Stimulated activated CD4-positive, alpha-beta T cell treated with anti-CD3 and anti-CD28 coated beads, TNF-alpha, amount 100 ng/mL, for 24 hours (primary cell): ENCODE measurements at regions not wholly inside any gene's neighbourhood (a gene's known extent, or its start where the extent isn't known, plus 50 kb on each side); places are given as distances from the start of the nearest gene placed in this dataset.

ENCODE experiments used
- DNase-seq, 3 experiments: peaks; one replicate each; pipeline ENCODE4 v3.0.0-alpha.2; 2020; ENCODE audit warnings: low read depth in 3 of 3

DNA sequence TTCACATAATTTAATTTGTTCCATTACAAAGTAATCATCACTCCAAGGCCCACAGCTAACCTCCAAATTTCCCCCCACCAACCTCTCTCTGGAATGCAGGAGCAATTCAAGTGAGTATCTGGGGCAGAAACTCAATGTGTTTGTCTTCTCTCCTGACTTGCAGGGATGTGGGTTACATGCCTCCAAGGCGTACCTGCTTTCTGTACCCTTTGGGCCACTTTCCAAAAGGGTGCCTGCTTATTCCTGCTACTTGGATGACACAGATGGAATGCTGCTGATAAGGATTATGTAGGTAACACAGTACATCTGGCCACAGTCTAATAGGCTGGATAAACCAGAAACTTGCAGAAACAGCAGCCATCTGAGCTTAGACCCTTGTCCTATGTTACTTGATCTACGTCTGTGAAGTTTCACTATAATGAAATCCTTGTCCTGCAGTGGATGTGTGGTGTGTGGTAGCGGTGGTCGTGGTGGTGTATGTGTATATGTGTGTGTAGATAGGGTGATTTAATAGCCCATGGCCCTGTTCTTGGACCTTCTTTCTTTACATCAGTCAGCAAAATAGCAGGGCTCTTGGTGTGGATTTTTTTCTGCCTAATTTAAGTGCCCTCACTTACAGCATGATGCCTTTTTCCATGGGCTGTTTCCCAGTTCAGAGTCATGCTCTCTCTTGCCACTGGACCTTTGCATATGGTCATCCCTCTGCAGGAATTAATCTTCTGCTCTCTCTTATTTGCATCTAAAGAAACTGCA is 175.9 kb downstream of the ZDHHC21 start:
- no peak for DNase-seq

DNA sequence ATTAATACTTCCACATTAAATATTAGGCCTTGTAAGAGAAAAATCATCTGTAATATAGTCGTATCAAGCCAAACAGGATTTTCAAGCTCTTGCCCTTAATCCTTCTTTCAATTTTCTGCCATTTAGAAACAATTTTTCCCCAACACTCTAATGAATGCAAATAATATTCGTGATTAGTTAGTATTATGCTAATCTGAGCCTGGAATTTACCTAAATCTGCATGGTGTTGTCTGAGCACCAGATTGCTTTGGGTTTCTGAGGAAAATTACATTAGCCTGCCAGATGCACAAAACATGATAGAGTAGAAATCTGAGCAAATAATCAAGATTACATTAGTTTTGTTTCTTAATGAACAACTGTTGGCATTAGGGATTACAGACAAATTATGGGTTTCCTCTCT is 176.6 kb downstream of the ZDHHC21 start:
- no peak for DNase-seq

DNA sequence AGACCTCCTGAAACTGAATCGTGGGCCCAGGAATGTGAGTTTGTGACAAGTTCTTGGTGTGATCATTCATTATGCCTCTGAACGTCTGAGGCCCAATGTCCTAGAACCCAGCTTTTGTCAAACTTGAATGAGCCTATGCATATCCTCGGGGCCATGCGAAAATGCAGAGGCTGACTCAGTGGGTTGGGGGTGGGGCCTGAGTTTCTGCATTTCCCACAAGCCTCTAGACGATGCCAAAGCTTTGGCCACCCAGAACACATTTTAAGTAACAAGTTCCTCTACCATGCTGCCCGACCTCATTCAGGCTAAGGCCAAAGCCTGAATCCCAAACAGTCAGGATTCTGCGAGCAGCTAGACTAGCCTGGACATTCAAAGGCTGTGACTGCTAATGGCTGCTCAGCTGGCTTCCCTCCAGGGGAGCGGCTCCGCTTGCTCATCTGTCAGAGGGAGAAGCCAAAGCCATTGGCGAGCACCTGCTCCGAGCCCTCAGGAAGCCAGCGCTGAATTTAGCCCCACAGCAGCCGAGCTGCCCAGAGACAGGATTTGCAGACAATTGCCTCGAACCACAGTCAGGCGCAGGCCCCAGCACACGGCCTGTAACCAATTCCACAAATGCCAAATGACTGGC is 177.5 kb downstream of the ZDHHC21 start:
- no peak for DNase-seq

DNA sequence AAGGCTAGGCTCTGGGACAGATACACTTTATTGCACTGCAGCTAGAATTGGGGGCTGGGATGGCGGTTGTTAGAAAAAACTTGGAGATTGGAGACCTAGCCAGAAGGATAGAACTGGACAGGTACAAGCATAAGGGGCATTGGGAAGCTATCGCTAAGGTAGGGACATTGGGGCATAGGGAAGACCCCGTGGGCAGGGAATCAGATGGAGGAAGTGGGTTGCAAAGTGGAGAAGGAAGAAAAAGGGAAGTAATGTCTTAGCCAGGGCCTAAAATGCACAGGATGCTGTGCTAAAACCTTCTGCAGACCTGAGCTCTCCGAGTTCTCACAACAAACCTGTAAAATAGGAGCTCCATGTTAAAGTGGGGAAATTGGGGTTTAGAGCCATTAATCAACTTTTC is 178.2 kb downstream of the ZDHHC21 start:
- no peak for DNase-seq

DNA sequence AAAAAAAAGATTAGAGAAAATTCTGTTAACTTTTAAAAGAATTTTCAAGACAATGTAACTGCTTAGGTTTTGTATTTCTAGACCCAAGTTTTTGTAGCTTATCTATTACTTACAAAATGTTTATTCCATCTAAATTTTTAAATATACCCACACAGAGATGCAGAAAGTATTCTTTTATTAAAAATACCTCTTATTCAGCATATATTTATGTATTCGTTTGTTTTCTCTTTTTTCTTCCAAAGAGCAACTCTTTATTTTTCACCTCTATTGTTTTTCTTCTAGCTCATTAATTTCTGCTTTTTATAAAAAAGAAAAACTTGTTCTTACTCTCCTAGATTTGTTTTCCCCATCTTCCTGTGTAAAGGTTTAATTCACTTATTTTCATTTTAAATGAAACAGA is 180.3 kb downstream of the ZDHHC21 start:
- DNase-seq = no peak

GRCh38 chr9:14511452-14511851 is 181.8 kb downstream of the ZDHHC21 start:
- no peak for DNase-seq

DNA sequence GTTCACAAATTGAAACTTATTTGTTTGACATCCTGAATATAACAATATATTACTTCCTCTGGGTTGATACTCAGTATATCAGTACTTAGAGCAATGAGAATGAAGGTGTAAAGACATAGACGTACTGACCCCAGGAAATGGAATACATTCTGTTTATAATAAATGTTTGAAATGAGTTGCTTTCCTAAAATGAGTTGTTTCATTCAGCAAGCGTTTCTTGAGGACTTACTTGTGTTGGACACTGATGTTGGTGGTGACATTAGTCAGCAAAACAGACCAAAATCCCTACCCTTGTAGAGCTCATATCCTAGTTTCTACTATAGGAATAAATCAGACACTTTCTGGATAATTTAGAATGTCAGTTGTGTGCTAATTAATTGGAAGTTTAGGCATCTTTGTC is 184.3 kb downstream of the ZDHHC21 start:
- DNase-seq = no peak

DNA sequence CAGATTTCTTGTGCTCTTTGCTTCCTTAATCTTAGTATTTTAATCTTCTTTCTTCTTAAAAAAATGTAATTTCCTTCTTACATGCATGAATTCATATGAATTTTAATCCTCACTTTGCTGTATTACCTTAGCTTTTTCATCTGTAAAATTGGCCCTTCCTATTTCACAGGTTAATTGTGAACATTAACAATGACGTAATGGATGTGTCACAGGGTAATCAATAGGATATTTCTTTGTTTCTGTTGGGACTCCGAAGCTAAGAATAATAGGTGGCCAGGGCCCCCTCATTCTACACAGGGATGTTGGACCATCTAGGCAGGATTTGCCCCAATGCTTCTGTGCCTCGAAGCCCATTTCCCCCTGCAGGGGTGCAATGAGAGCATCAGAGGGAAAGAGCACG is 187.4 kb upstream of the NFIB start:
- DNase-seq = no peak

DNA sequence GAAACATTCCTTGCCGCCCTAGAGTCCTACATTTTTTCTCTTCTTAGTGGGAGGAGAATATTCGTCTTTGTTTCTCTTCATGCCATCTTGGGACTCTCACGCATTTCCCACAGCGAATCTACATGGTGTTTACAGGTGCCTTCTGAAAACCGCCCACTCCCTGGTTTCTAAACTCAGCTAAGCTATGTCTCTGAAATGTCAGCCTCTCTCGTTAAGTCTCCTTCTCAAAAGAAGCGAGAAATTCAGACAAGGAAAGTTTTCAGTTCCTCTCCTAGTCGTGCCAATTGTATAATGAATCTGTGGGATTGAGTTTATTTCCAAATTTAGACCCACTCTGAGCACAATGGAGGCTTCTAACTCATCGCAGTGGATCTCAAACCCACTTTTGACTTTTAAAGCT is 186.8 kb upstream of the NFIB start:
- no peak for DNase-seq

DNA sequence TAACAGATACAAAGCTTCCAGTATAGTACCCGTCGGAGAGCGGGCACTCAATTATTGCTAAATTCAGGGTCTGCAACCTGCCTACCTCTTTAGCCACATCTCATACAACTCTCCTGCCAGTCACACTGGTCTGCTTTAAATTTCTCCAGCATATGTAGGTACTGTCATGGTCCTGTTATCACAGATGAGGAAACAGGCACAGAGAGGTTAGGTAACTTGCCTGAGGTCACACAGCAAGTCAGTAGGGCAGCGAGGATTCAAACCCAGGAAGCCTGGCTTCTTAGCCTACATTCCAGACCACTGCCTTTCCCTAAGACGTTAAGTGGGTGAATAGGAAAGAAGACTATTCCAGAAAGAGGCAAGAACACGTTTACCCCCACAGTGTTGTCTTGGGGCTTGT is 186.0 kb upstream of the NFIB start:
- no peak for DNase-seq

DNA sequence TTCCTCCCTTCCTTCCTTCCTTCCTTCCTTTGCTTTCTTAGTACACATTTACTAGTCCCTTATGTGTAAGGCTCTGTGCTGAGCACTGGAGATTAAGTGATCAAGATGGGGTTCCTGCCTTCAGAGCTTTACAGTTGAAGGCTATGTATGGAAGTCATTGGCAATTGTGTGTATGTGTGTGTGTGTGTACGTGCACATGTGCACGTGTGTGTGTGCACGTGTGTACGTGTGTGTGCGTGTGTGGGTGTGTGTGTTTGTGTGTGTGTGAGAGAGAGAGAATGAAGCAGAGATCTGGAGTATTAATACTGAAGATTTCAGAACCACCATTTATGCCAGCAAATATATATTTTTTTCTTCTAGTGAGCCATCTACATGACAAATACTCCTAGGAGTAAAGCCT is 184.9 kb upstream of the NFIB start:
- DNase-seq = no peak

GRCh38 chr9:14497476-14497875 is 183.5 kb upstream of the NFIB start:
- DNase-seq = no peak

- DNase-seq = no peak
These were observed 174.7 kb upstream of the NFIB start for GRCh38 chr9:14488421-14489190.

GRCh38 chr9:14487547-14488185 is 173.7 kb upstream of the NFIB start:
- DNase-seq = no peak

DNA sequence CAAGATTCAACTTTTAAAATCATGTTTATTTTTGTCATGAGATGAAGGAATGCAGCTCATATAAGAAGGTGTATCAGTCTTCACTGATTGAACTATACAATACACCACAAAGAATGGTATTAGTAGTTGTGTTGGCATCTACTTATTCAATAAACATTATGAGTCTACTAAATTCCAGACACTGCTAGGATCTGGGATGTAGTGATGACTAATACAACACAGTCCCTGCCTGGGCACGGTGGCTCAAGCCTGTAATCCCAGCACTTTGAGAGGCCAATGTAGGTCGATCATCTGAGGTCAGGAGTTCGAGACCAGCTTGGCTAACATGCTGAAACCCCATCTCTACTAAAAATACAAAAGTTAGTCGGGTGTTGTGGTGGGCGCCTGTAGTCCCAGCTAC is 171.4 kb upstream of the NFIB start:
- DNase-seq = no peak

- DNase-seq = no peak
These were observed 168.9 kb upstream of the NFIB start for GRCh38 chr9:14482856-14483255.

DNA sequence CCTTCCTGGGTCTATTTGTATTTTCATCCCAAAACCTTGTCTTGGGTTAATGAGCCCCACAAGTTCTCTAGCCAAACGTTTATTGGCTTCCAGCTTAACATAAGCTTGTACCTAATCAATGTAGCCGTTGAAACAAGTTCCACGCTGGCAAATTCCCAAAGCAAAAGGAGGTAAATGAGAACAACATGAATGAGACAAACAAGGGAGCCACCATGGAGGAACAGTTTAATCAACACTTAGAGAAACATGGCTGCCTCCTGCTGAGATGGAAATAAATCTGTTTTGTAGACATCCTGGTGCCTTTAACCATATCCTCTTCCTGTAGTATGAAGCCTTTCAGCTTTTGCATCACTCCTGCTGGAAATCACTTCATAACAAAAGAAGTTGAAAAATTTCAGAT is 166.6 kb upstream of the NFIB start:
- DNase-seq = no peak

DNA sequence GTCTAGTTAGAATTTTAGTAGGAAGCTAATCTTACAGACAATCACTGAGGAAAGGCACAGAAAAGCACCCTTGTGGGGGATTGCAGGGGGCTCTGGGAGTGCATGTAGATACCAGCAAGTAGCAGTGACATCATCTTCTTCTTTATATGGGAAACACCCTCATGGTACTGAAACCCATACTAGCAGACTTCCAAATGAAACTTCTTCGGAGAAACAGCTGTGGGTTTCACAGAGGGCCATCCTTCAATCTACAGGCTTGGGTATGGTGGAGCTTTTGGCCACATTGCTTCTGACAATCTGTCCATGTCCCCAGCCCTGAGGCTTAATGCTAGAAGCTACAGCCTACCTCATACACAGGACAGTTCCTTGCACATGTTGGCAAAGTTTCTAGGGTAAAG is 165.2 kb upstream of the NFIB start:
- DNase-seq = no peak

DNA sequence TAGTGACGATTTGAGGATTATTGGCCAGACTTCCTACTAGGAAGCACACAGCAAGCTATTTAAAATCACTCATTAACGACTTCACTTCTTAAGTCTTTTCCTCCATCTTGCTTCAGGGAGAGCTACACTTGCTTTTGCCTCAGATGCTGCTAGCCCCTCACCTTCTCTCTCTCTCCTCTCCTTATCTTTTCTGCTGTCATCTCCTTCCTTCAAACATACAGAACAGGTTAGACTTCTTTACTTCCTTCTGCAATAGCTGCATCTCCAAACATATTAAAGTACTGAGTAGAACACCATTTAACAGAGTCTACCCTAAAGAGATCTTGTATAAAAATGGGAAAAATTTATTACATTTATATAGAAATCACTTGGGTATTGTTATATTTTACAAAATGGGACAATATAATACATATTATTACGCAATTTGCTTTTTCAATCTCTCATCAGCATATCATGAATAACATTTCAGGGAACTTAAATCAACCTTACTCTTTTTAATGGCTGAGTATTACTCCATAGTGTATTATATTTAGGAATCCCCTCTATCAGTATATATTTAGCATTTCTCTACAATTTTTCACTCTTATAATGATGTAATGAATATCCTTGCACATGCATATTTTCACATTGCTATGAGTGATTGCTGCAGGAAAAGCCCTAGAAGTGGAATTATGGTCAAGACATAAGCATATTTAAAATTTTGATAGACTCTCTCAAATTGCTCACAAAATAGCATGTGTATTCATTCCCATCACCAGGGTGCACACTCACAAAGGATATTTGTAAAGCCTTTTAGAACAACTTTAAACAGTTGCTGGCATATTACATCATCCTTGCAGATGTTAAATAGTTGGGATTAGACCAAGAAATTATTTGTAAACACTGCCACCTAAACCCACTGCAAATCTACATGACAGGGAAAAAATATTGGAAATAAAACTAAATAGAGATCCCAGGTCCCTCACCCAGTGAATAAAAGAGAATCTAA is 164.5 kb upstream of the NFIB start:
- no peak for DNase-seq

DNA sequence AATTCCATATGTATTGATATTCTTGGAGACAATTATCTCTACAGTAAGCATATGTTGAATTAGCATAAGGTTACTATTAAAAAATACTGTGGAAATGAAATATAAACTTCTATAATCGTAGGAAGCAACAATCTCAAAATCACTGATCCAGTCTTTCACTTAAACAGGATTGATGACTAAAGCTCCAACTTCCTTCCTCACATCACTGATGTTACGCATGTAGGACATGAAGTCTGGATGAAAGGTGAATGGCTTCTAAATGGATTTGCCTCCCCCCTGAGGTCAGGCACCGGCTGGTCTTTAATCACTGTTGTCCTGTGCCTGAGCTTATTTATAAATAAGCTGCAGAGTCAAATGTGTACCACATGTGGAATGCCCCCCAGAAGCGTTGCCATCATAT is 157.1 kb upstream of the NFIB start:
- DNase-seq = no peak

GRCh38 chr9:14467675-14468374 is 153.9 kb upstream of the NFIB start:
- DNase-seq = no peak
